ENCODE measurements at regions not wholly inside any gene's neighbourhood (a gene's known extent, or its start where the extent isn't known, plus 50 kb on each side); places are given as distances from the start of the nearest gene placed in this dataset.
A peak's percentile ranks its signal among the peaks of the same experiment; 100 is the strongest.
"Not testable (repeated sequence)": the region's sequence is repeated elsewhere in the genome, so short reads cannot be mapped to it uniquely, and the experiment has no call there.

GRCh38 chr14:34147461-34147860, 196.6 kb upstream of the EGLN3 start:
- intact Hi-C loops (cut with DNase I), result no loop called here

GRCh38 chr14:34140127-34140526, 189.3 kb upstream of the EGLN3 start:
- DNase-seq; intact Hi-C loops (cut with DNase I): not testable (repeated sequence)

More at GRCh38 chr14:34147461-34147860, 196.6 kb upstream of the EGLN3 start:
- peak in 1 of 10 donors; percentile 31 for DNase-seq

GRCh38 chr14:34139160-34140121, 188.6 kb upstream of the EGLN3 start:
- intact Hi-C loops (cut with DNase I), result not testable (repeated sequence)
- DNase-seq, result peak in 1 of 10 donors; percentile 43

- intact Hi-C loops (cut with DNase I), result no loop called here
- no peak for DNase-seq
Measured at GRCh38 chr14:34138175-34138574, 187.3 kb upstream of the EGLN3 start.

- no peak for DNase-seq
- intact Hi-C loops (cut with DNase I), result no loop called here
Measured at GRCh38 chr14:34137001-34137745, 186.3 kb upstream of the EGLN3 start.

GRCh38 chr14:34135492-34135891, 184.6 kb upstream of the EGLN3 start:
- intact Hi-C loops (cut with DNase I), result no loop called here
- peak in 1 of 10 donors; percentile 58 for DNase-seq

GRCh38 chr14:34134484-34134883, 183.6 kb upstream of the EGLN3 start:
- DNase-seq, result no peak
- intact Hi-C loops (cut with DNase I), result no loop called here

GRCh38 chr14:34129927-34130552, 179.2 kb upstream of the EGLN3 start:
- intact Hi-C loops (cut with DNase I), result no loop called here
- no peak for DNase-seq

GRCh38 chr14:34128665-34129064, 177.8 kb upstream of the EGLN3 start:
- intact Hi-C loops (cut with DNase I), result no loop called here
- DNase-seq, result peak in 8 of 10 donors; percentile 45 to 93 (median 60)

- DNase-seq, result no peak
- intact Hi-C loops (cut with DNase I), result no loop called here
Measured at GRCh38 chr14:34126586-34126985, 175.7 kb upstream of the EGLN3 start.

- DNase-seq, result no peak
- intact Hi-C loops (cut with DNase I), result no loop called here
Measured at GRCh38 chr14:34124585-34124984, 173.7 kb upstream of the EGLN3 start.

- intact Hi-C loops (cut with DNase I), result no loop called here
- DNase-seq, result no peak
Measured at GRCh38 chr14:34122650-34123049, 171.8 kb upstream of the EGLN3 start.

- intact Hi-C loops (cut with DNase I), result no loop called here
- no peak for DNase-seq
Measured at GRCh38 chr14:34122081-34122480, 171.2 kb upstream of the EGLN3 start.

GRCh38 chr14:34120185-34120977, 169.5 kb upstream of the EGLN3 start:
- intact Hi-C loops (cut with DNase I), result no loop called here
- DNase-seq, result no peak

- no peak for DNase-seq
Measured at GRCh38 chr14:34119107-34119858, 168.4 kb upstream of the EGLN3 start.

GRCh38 chr14:34113991-34114390, 163.1 kb upstream of the EGLN3 start:
- intact Hi-C loops (cut with DNase I), result no loop called here
- DNase-seq, result no peak

More at GRCh38 chr14:34119107-34119858, 168.4 kb upstream of the EGLN3 start:
- intact Hi-C loops (cut with DNase I), result no loop called here

GRCh38 chr14:34113005-34113511, 162.2 kb upstream of the EGLN3 start:
- intact Hi-C loops (cut with DNase I), result no loop called here
- DNase-seq, result no peak

- intact Hi-C loops (cut with DNase I), result no loop called here
Measured at GRCh38 chr14:34111953-34112352, 161.1 kb upstream of the EGLN3 start.

GRCh38 chr14:34111505-34111904, 160.6 kb upstream of the EGLN3 start:
- no peak for DNase-seq

More at GRCh38 chr14:34111953-34112352, 161.1 kb upstream of the EGLN3 start:
- peak in 1 of 10 donors; percentile 61 for DNase-seq

More at GRCh38 chr14:34111505-34111904, 160.6 kb upstream of the EGLN3 start:
- intact Hi-C loops (cut with DNase I), result no loop called here
